Lower leg skin (tissue), 4 donors: ENCODE measurements at regions not wholly inside any gene's neighbourhood (a gene's known extent, or its start where the extent isn't known, plus 50 kb on each side); places are given as distances from the start of the nearest gene placed in this dataset.
"Not testable (repeated sequence)": the region's sequence is repeated elsewhere in the genome, so short reads cannot be mapped to it uniquely, and the experiment has no call there.

Experiments
- DNase-seq, 2 donors: peaks; one replicate each; pipeline ENCODE4 v3.0.0-alpha.2; 2019; ENCODE audit warnings: low spot score in 2 of 2
- H3K4me3 ChIP-seq: fragments of 200-600 bp; sonication (generic); 2 replicates; pipeline ENCODE4 v1.5.1; 2017; ENCODE audit warnings: mild to moderate bottlenecking, low read depth; ENCODE audit not compliant: poor library complexity, severe bottlenecking
- CTCF ChIP-seq, 3 donors: fragments of 450-650 bp; IDR thresholded peaks; one replicate each; pipeline ENCODE4 v1.5.1; 2016; ENCODE audit warnings: antibody characterized with exemption in 3 of 3, mild to moderate bottlenecking in 3 of 3, moderate library complexity in 2 of 3
- POLR2A ChIP-seq, 2 donors: fragments of 450-650 bp; IDR thresholded peaks; one replicate each; pipeline ENCODE4 v1.6.1; 2016 to 2017; ENCODE audit warnings: antibody characterized with exemption in 2 of 2, mild to moderate bottlenecking in 1 of 2, moderate library complexity in 1 of 2
- WGBS, 2 donors: methylation state at CpG; one replicate each; pipeline ENCODE4 v1.1.5; 2018; 5-methylcytosine and 5-hydroxymethylcytosine counted together
- intact Hi-C: fragments of 100-400 bp; cut with DNase I; formaldehyde crosslinking; loops from one replicate; pipeline ENCODE4 v1.15.0; 2023; ENCODE audit warnings: low total_unique reads

DNA sequence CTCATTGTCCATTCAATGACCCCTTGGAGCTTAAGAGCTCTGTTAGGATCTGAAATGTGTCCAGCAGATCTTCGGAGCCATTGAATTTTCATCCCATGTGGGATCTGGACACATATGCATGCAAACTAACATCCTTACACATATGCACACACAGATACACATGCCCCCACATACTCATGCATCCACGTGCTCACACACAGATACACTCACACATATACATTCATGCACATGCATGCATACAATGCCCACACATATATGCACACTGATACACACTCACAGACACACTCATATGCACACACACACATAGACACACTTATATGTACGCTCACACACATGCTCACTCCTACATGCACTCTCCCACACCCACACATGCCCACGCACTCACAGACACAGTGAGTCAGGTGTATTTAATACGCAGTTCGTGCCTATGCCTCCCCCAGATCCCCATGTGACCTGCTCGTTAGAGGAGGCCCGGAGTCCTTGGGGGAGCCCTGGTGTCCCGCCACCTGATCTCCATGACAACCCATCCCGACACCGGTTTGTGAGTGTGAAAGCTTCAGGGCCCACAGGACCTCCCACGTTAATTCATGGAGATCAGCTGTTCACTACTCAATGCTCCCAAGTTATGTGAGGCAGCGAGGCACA lies 121.9 kb upstream of the SULF2 start:
- no peak overlapping the region for H3K4me3 ChIP-seq
- intact Hi-C loops, result no loop called here
- TF ChIP-seq CTCF (IDR thresholded peaks at IDR 0.05) (no peak), POLR2A (IDR thresholded peaks at IDR 0.05) (no peak)
- DNase-seq, result no peak
- 77 to 80% methylated on average over 13 of the region's 13 CpGs for WGBS, 2 donors

GRCh38 chr20:47906348-47906660 lies 121.0 kb upstream of the SULF2 start:
- no peak overlapping the region for H3K4me3 ChIP-seq
- WGBS, 2 donors, result 83 to 85% methylated on average over 12 of the region's 12 CpGs
- intact Hi-C loops, result no loop called here
- TF ChIP-seq POLR2A (IDR thresholded peaks at IDR 0.05) (no peak), CTCF (IDR thresholded peaks at IDR 0.05) (no peak)
- no peak for DNase-seq

- intact Hi-C loops, result no loop called here
- no peak overlapping the region for H3K4me3 ChIP-seq
- TF ChIP-seq CTCF (IDR thresholded peaks at IDR 0.05), result no peak
- TF ChIP-seq POLR2A (IDR thresholded peaks at IDR 0.05), result no peak
- no peak for DNase-seq
- WGBS, 2 donors, result 76 to 85% methylated on average over 18 of the region's 18 CpGs
These were observed 120.5 kb upstream of the SULF2 start for GRCh38 chr20:47905628-47906347.

GRCh38 chr20:47903009-47903408 lies 117.7 kb upstream of the SULF2 start:
- intact Hi-C loops, DNase-seq, H3K4me3 ChIP-seq: not testable (repeated sequence)
- 60 to 83% methylated on average over 3 of the region's 3 CpGs for WGBS, 2 donors

DNA sequence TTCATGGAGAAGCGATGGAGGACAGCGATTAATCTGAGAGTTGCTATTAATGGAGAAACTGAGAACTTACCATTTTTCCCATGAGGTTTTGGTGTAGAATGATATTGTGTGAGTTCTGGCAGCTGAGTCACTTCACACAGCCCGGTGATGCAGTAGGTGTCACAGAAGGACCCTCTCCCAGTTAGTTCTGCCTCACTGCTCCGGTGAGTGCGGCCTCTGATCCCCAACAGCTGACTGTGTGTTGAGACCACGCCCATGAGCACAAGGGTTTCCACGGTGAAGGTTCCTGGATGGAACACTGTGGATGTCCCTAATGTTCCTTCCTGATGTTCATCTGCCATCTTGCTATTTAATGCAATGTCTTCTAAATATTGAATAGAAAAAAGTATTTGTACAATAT lies 114.0 kb upstream of the SULF2 start:
- no CpG with 5 or more reads among the region's 7 CpGs for WGBS, 2 donors
- not testable (repeated sequence) for H3K4me3 ChIP-seq, DNase-seq
- intact Hi-C loops, result loop anchor here (5.0 kb wide), 2 partner anchors 52 to 618 kb away; no protein-coding TSS in a partner anchor

DNA sequence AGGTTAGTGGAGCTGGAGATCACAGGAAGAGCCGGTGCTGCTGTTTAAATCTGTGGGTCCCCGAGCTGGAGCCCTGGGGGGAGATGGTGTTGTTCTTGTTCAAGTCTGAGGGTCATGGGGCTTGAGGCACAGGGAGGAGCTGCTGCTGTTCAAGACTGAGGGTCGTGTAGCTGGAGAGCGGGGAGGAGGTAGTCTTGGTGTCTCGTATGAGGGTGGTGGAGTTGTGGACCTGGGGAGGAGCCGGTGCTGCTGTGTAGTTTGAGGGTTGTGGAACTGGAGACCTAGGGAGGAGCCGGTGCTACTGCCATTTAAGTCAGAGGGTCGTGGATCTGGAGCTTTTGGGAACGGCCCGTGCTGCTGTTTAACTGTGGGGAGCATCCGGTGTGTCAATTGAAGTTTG lies 112.2 kb upstream of the SULF2 start:
- WGBS, 2 donors, result 88 to 92% methylated on average over 11 of the region's 11 CpGs
- intact Hi-C loops, result loop anchor here (5.0 kb wide), 2 partner anchors 50 to 620 kb away; no protein-coding TSS in a partner anchor
- TF ChIP-seq POLR2A (IDR thresholded peaks at IDR 0.05), result no peak
- no peak for TF ChIP-seq CTCF (IDR thresholded peaks at IDR 0.05)
- H3K4me3 ChIP-seq, result no peak overlapping the region
- no peak for DNase-seq

DNA sequence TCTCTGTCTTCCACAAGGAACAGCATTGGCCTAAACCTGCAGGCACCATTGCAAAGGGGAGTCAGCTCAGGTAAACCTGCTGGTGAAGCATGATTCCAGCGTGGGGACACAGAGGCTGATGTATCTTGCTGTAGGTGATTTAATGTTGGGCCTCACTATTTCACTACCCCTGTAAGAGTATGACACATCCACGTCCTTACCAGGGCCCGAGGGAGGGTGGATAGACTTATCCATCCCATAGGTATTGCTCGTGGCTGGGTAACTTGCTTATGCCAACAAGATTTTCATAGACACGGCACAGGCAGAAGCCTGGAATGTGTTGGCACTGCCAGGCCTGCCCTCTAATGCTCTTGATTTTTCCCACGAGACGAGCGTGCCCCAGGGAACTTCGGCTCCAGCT lies 107.4 kb upstream of the SULF2 start:
- H3K4me3 ChIP-seq, DNase-seq, intact Hi-C loops: not testable (repeated sequence)
- 20% methylated on average over 1 of the region's 9 CpGs; no CpG with 5 or more reads in 1 of the 2 donors for WGBS, 2 donors

- H3K4me3 ChIP-seq, DNase-seq, intact Hi-C loops: not testable (repeated sequence)
- WGBS, 2 donors, result 76 to 100% methylated on average over 1 to 3 of the region's 5 CpGs
These were observed 105.4 kb upstream of the SULF2 start for GRCh38 chr20:47890708-47891107.

- DNase-seq, intact Hi-C loops, H3K4me3 ChIP-seq: not testable (repeated sequence)
- WGBS, 2 donors, result 76 to 80% methylated on average over 10 to 12 of the region's 12 CpGs
These were observed 104.5 kb upstream of the SULF2 start for GRCh38 chr20:47889751-47890150.
